Activated CD8-positive, alpha-beta memory T cell treated with anti-CD3 and anti-CD28 coated beads, Interleukin-2, amount 50 U/mL, for 24 hours (primary cell): ENCODE measurements at regions not wholly inside any gene's neighbourhood (a gene's known extent, or its start where the extent isn't known, plus 50 kb on each side); places are given as distances from the start of the nearest gene placed in this dataset.

Source experiments
- DNase-seq: peaks from one replicate; pipeline ENCODE4 v3.0.0-alpha.2; 2020; ENCODE audit errors: extremely low read depth

- DNase-seq, result no peak
Measured at GRCh38 chr6:44660561-44661220, 273.2 kb downstream of the CDC5L start.

- DNase-seq, result no peak
Measured at GRCh38 chr6:44661221-44662008, 273.9 kb downstream of the CDC5L start.

DNA sequence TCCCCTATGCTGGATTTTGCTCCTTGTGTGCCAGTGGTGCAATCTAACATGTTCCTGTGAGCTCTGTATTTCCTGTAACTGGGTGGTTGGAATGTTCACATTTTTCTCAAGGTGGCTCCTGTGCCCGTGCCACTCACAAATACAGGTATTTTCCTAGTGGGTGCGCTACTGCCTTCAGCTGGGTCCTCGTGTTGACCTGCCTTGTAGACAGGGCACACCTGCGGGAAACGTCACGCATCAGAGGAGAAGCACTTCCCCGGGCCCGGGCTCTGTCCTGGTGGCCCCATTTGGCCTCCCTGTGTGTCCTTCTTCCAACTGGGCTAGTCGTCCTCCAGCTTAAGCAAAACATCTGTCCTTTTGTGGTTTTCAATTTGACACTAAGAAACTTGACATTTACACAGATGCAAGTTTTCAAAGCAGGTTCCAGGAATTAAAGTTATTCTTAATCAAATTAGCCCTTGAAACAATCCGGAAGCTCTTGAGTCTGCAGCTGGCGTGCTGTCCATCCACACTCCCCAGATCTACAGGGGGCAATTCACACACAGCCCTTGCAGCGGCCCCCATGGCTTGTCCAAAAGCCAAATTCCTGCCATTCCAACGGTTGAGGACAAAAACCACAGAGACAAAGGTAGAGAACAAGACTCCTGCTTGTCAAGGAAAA lies 275.1 kb downstream of the CDC5L start:
- no peak for DNase-seq

DNA sequence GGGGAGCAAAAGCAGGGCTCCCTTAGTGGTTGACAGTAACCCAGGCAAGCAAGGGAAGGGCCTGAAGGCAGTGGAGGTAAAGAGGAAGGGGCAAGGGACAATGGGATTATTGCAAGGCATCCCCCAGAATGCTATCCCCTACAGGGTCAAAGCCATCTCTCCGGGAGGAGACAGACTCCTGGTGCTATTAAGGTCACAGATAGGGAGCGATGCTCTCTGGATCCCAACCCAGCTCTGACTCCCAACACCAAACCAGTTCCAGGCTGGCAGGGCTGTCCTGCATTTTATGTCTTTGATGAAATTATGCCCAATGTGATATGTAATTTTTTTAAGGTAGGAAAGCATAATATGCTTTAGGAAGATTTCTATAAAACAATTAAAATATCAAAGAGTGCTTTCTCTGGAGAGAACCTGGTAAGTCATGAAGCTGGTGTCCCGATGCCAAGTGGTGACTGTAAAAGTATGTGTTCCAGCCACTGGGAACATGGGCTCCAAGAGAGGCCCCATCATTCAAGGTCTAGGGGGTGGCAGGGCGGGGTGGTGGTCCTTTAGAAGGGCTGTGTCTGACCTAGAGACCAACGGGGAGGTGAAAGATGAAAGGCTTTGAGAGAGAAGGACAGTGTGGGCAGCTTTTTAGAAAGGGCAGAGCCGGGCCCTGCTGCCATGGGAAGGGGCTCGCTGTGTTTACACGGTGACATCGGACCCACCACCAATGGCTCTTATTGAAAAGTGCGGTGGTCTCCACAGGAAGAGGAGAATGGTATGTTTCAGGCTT lies 276.5 kb downstream of the CDC5L start:
- DNase-seq, result no peak

DNA sequence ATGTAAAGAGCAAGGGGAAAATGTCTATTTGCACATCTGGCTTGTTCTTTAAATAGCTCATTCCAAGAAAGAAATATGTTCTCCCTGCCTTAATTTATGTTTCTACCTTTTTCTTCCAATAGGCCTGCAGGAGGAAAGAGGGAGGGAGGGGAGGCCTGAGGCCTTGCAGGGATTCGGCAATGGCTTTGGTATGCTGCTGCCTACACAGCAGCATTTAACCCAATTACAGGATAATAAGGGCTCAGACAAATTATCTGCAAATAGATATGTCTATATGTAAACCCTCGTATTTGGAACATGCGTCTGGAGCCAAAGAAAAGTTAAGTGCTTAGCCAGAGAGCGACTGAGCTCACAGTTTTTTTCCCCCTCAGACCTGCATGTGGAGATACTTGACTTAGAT lies 277.2 kb downstream of the CDC5L start:
- DNase-seq, result no peak

DNA sequence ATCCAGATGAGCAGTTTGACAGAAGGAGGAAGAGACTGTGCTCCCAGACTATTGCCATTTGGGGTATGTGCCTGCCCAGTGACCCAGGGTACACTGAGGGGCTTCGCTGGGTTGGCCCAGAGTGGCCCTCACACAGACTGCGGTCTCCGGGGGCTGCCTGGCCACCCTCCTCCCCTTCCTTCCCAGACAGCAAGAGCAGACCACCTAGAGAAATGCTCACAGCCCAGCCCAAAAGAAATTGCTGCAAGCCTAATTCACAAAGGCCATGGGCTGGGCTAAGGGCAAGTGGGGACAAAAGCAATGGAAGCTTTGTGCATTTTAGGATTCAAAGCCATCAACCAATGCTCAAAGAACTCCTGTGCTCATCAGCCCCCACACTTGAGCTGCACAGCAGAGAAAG lies 277.6 kb downstream of the CDC5L start:
- DNase-seq, result no peak

DNA sequence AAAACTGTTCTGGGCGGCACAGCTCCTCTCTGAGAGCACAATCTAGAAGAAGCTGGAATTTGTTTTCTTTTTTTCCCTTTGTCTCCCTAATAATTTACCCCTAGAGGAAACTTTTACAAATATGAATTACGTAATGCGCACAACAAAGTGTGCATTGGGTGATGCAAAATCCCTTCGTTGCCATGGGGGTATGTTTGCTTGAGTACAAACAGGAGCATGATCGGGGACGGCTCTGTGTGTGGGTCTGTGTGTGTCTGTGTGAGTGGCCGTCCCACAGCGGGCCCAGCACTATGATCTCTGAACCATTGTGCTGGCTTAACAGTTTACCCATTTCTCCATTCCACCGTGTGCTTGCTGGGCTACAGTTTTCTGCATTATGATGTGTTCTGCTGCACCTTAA lies 278.2 kb downstream of the CDC5L start:
- no peak for DNase-seq

DNA sequence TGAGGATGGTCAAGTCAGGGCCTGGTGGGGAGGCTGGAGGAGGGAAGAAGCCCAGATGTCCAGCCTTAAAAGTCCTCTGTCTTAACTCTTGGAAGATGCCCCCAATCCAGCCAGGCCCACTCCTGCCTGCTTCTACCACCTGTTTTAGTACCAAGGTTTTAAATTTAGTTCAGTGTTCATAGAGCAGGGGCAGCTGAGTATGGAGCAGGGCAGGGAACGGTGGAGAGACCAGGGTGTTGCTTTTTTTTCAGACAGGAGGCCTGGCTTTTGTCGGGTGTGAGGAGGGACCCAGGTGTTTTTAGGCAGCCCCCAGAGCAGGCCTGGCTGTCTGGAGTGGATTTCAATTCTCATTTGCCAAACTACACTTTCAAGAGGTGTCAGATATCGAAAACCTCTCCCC lies 278.8 kb downstream of the CDC5L start:
- DNase-seq, result no peak

DNA sequence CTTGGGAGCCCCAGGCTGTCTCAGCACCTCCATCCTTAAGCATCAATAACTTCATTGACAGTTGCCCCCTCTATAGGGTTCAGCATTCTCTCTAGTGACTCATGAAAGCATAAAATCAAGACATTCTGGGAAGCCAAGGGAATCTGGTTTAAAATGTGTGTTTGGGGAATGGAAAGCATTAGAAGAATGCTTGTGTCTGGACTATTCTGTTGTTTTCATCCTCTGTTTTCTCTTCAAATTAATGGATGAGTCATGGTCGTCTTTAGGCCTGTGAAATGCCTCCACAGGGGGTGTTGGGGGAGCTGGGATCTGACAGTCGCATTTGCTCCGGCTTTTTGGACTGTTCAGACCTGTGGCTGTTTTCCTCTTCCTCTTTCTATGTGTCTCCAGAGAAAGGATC lies 279.7 kb downstream of the CDC5L start:
- DNase-seq, result no peak

DNA sequence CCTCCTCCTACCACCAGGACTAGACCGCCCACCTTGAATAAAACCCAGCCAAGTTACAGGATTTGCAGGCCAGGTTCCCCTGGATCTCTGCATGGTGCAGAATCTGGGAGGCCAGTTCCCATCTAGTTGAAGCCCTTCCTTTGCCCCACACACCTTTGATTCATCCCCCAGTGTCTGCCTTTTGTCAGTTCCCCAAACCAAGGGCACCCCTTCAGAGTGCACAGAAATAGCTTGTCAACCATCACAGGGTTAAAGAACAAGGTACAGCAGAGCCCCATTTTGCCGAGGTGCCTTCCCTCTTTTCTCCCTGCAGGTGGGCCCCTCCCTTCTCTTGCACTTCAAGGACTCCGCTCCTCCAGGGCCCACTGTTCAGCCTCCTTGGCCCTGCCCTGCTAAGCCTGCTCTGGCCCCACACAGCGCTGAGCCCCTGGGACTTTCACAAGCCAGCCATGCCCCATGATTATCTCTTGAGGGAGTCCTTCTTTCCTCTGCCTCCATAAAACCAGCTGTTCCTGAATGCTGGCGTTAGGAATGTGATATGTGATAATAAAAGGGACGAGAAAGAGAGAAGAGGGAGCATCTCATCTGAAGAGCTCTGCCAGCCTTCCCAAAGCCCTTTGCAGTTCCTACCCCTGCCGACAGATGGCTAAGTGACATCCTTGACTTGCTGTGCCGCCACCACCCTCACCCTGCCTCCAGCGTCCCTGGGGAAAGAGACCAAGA lies 280.3 kb downstream of the CDC5L start:
- no peak for DNase-seq

- no peak for DNase-seq
Measured at GRCh38 chr6:44668391-44668930, 281.0 kb downstream of the CDC5L start.

GRCh38 chr6:44668976-44669934 lies 281.7 kb downstream of the CDC5L start:
- no peak for DNase-seq

DNA sequence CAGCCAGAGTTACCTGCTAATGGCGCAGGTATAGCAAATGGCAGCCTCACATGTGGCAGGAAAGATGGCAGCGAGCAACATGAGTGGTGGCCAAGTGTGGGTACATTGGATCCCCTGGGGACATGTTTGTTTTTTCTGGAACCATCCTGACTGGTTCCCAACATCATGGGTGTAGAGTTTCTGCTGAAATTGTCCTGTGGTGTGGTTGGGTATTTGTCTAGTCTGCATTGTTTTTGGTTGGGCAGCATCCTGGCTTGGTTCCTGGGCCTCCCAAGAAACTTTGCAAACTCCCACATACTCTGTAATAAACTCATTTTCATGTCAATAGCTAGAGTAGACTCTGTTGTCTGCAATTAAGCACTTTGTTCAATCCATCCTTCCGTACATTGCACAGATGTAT lies 282.6 kb downstream of the CDC5L start:
- no peak for DNase-seq

GRCh38 chr6:44671333-44671732 lies 283.8 kb downstream of the CDC5L start:
- no peak for DNase-seq

DNA sequence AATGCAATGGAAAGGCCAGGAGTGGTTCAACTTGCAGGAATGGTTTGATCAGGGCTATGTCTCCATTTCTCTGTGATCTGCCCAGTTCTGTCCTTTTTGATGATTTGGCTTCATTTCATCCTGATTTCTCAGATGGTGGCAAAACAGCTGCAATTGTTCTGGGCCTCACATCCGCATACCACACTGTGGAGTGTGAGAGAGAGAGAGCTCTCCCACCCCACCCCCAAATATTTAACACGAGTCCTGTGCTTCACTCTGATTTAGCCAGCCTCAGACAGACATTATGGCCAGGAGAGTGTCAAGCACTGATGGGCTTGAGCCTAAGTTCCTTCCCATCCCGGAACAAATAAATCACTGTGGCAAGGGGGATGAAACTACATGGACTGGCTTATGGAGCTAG lies 284.6 kb downstream of the CDC5L start:
- DNase-seq, result no peak

DNA sequence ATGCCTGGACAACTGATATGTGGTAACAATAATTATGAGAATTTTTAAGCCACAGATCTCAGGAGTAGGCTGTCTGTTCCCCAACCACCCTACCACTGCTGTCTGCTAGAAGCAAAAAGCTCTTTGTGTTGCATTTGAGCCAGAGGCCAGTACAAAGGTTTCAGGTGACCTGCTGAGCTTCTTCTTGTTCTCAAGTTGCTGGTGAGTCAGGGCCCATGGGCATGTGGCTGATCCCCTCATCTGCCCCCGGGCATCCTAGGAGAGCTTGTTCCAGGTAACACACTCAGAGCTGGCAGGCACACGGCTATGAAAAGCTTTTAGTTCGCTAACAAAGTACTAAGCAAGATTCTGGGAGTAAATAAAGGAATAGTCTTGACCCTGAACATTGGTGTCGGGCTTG lies 285.3 kb downstream of the CDC5L start:
- DNase-seq, result no peak

GRCh38 chr6:44674226-44675155 lies 287.0 kb downstream of the CDC5L start:
- no peak for DNase-seq

DNA sequence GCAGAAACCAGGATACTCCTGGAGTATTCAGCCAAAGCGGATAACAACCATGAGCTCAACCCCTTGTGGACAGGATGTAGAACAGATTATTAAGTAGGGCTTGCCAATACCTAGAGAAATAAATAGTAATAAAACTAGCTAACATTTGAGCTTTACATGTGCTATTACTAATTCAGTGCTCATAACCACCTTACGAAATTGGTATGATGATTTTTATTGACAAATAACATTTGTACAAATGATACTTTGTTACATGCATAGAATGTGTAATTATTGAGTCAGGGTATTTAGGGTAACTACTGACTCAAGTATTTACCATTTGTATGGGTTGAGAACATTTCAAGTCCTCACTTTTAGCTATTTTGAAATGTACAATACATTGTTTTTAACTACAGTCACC lies 287.9 kb downstream of the CDC5L start:
- no peak for DNase-seq

- DNase-seq, result no peak
Measured at GRCh38 chr6:44676246-44676790, 288.8 kb downstream of the CDC5L start.
